C4-2B (cell line): ENCODE measurements at regions not wholly inside any gene's neighbourhood (a gene's known extent, or its start where the extent isn't known, plus 50 kb on each side); places are given as distances from the start of the nearest gene placed in this dataset.

Experiments used
- CTCF ChIP-seq: fragments of 450-650 bp; conservative IDR thresholded peaks from 2 replicates; pipeline ENCODE4 v1.5.1; 2017; ENCODE audit warnings: mild to moderate bottlenecking
- ZFX ChIP-seq: fragments of 450-650 bp; IDR thresholded peaks from 2 replicates; pipeline ENCODE4 v1.6.1; 2017

- TF ChIP-seq CTCF, result no peak
- TF ChIP-seq ZFX, result no peak
These were observed 108.5 kb upstream of the NHSL1 start for GRCh38 chr6:138607478-138608433.
